ENCODE measurements at regions not wholly inside any gene's neighbourhood (a gene's known extent, or its start where the extent isn't known, plus 50 kb on each side); places are given as distances from the start of the nearest gene placed in this dataset.
A peak's percentile ranks its signal among the peaks of the same experiment; 100 is the strongest.

- no peaks in the 10 kb centered on the region for H3K79me1 ChIP-seq (ENCODE audit: low read depth, low read length)
- no peak overlapping the region for H2BK120ac ChIP-seq (replicated peaks; ENCODE audit: low read depth, low read length)
- no peaks in the 10 kb centered on the region for H3K79me2 ChIP-seq (ENCODE audit: control insufficient read depth in 1 of 2, insufficient read depth in 2 of 2, low read length in 2 of 2)
- ChIA-PET CTCF (ENCODE audit: partially characterized antibody) (interaction anchor here (1.0 kb wide), 1 partner anchor 48 kb away, joined by 3 read pairs; no protein-coding TSS in a partner anchor), POLR2A (ENCODE audit: partially characterized antibody) (no interaction called here)
- H3K27me3 ChIP-seq (replicated peaks in 1 of 4; ENCODE audit: control insufficient read depth in 3 of 4, extremely low read depth in 1 of 4, insufficient read depth in 3 of 4, low read length in 3 of 4), result no peaks in the 10 kb centered on the region
- no peak overlapping the region for H4K8ac ChIP-seq (ENCODE audit: extremely low read depth, insufficient read depth, low read length)
- no peak overlapping the region for H2AFZ ChIP-seq (ENCODE audit: low read length)
- peak overlapping the region; percentile 24; the same call in 1 of the 2 replicates for H3K18ac ChIP-seq (ENCODE audit: extremely low read depth, low read length)
- H2AK5ac ChIP-seq (ENCODE audit: low read depth, low read length), result peak overlapping the region; percentile 1; the same call in 1 of the 2 replicates
- TF ChIP-seq RAD21 (IDR thresholded peaks at IDR 0.05 in 1 of 2, conservative IDR thresholded peaks at IDR 0.05 in 1 of 2; ENCODE audit: low read depth in 2 of 2, low read length in 2 of 2) (no peak), CEBPB (IDR thresholded peaks at IDR 0.05; ENCODE audit: low read depth, low read length) (no peak), CBX8 (IDR thresholded peaks at IDR 0.05; ENCODE audit: borderline replicate concordance, low read depth, low read length) (no peak), EGR1 (IDR thresholded peaks at IDR 0.05; ENCODE audit: borderline replicate concordance, low read depth, low read length) (no peak), RBBP5 (IDR thresholded peaks at IDR 0.05; ENCODE audit: borderline replicate concordance, low read depth, low read length) (no peak), SIRT6 (IDR thresholded peaks at IDR 0.05; ENCODE audit: low read length) (no peak), ATF3 (IDR thresholded peaks at IDR 0.05; ENCODE audit: insufficient read depth, low read depth, low read length) (no peak), HDAC2 (IDR thresholded peaks at IDR 0.05; ENCODE audit: borderline replicate concordance in 1 of 2, low read depth in 2 of 2, low read length in 2 of 2) (no peak), CHD2 (IDR thresholded peaks at IDR 0.05; ENCODE audit: low read length) (no peak), BACH1 (IDR thresholded peaks at IDR 0.05; ENCODE audit: low read length) (no peak), E2F6 (IDR thresholded peaks at IDR 0.05) (no peak), HDAC6 (IDR thresholded peaks at IDR 0.05; ENCODE audit: low read depth, low read length) (no peak)
- H3K23me2 ChIP-seq (ENCODE audit: low read depth, low read length), result no peaks in the 10 kb centered on the region
- H3K14ac ChIP-seq (ENCODE audit: insufficient read length), result no peak overlapping the region
- H2BK20ac ChIP-seq (ENCODE audit: low read length), result no peak overlapping the region
- no peak overlapping the region for H3K9ac ChIP-seq (replicated peaks in 1 of 4; ENCODE audit: extremely low read depth in 1 of 4, low read depth in 3 of 4, low read length in 3 of 4)
- peak overlapping the region; percentile 16; the same call in 1 of the 2 replicates for H2BK5ac ChIP-seq (ENCODE audit: low read depth, low read length)
- no peak overlapping the region for H3K27ac ChIP-seq (ENCODE audit: low read depth, low read length)
- 52% methylated on average over 5 of the region's 5 CpGs; no CpG with 5 or more reads in 1 of the 2 experiments for WGBS, 2 experiments (ENCODE audit: extremely low coverage in 1 of 2, insufficient coverage in 1 of 2, insufficient read length in 1 of 2, insufficient replicate concordance in 2 of 2, low coverage in 1 of 2, low lambda C conversion rate in 2 of 2, missing lambda C conversion rate in 1 of 2)
- 0 out of 2 replicates have a peak overlapping the region, but pooled peaks have one; percentile 50 for H2BK12ac ChIP-seq (ENCODE audit: low read depth, low read length)
- peaks cover 0 to 4% (median 0%) of the 10 kb centered on the region in 4 experiments; a peak in 1 of 8 replicates for H3K36me3 ChIP-seq (ENCODE audit: control insufficient read depth in 2 of 4, insufficient read depth in 4 of 4, low read length in 3 of 4)
- no peak overlapping the region for H3K23ac ChIP-seq (ENCODE audit: insufficient read length)
- H3K9me3 ChIP-seq (ENCODE audit: insufficient read depth in 2 of 2, low read depth in 1 of 2, low read length in 1 of 2), result peaks cover 0 to 3% of the 10 kb centered on the region in 2 experiments; a peak in 1 of 4 replicates
- H3K4ac ChIP-seq (replicated peaks; ENCODE audit: insufficient read length, low read depth, low read length), result no peak overlapping the region
- peak overlapping the region in 1 of 2 experiments; percentile 89; a peak in 2 of 4 replicates for H3K4me2 ChIP-seq (ENCODE audit: insufficient read depth in 1 of 2, low read depth in 2 of 2, low read length in 2 of 2)
- H4K91ac ChIP-seq (replicated peaks; ENCODE audit: insufficient read length, low read length), result no peak overlapping the region
- no peak overlapping the region for H2BK15ac ChIP-seq (ENCODE audit: low read length)
- FAIRE-seq, result no peak
- no peaks in the 10 kb centered on the region for H4K20me1 ChIP-seq (replicated peaks in 1 of 2; ENCODE audit: control insufficient read depth in 1 of 2, insufficient read depth in 2 of 2, low read length in 2 of 2)
- DNase-seq (ENCODE audit: low read depth in 1 of 2, low spot score in 2 of 2), result no peak
- H4K5ac ChIP-seq (ENCODE audit: insufficient read length, low read depth, low read length), result no peak overlapping the region
- H3K4me3 ChIP-seq (ENCODE audit: extremely low read depth in 1 of 4, insufficient read depth in 2 of 4, low read depth in 3 of 4, low read length in 4 of 4), result no peak overlapping the region
- H3K56ac ChIP-seq (replicated peaks; ENCODE audit: insufficient read length, low read depth, low read length), result no peak overlapping the region
- H3K4me1 ChIP-seq (replicated peaks in 1 of 4; ENCODE audit: control insufficient read depth in 3 of 4, insufficient read depth in 4 of 4, low read length in 3 of 4), result peaks cover 6 to 15% (median 10%) of the 10 kb centered on the region in 4 experiments
Measured at GRCh38 chr6:160882791-160883279, 108.7 kb upstream of the MAP3K4 start.
